ENCODE measurements at regions not wholly inside any gene's neighbourhood (a gene's known extent, or its start where the extent isn't known, plus 50 kb on each side); places are given as distances from the start of the nearest gene placed in this dataset.

DNA sequence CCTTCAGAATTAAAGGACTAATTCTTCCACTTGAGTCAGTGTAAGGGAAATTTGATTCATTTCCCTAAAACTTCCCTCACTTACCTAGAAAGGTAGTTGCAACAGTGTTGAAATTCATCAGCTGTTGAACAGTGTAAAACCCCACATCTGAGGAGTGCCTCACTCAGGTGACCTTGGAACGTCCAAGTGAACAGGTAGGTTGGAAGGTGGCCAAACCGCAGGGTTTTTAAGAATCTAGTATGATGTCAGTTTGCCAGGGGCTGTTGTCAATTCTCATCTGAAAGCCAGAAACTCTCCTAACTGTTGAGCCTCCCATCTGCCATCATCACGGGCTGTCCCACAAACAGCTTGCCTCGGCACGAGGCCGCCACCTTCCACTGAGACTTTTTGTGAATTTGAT, 105.7 kb downstream of the TMEM174 start:
- TF ChIP-seq, protein P1, sequence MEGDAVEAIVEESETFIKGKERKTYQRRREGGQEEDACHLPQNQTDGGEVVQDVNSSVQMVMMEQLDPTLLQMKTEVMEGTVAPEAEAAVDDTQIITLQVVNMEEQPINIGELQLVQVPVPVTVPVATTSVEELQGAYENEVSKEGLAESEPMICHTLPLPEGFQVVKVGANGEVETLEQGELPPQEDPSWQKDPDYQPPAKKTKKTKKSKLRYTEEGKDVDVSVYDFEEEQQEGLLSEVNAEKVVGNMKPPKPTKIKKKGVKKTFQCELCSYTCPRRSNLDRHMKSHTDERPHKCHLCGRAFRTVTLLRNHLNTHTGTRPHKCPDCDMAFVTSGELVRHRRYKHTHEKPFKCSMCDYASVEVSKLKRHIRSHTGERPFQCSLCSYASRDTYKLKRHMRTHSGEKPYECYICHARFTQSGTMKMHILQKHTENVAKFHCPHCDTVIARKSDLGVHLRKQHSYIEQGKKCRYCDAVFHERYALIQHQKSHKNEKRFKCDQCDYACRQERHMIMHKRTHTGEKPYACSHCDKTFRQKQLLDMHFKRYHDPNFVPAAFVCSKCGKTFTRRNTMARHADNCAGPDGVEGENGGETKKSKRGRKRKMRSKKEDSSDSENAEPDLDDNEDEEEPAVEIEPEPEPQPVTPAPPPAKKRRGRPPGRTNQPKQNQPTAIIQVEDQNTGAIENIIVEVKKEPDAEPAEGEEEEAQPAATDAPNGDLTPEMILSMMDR (IDR thresholded peaks at IDR 0.05; ENCODE audit: borderline replicate concordance, insufficient read depth, low read depth, low read length) = no peak
- no peak overlapping the region for H3K4me3 ChIP-seq (ENCODE audit: low read depth, low read length)

DNA sequence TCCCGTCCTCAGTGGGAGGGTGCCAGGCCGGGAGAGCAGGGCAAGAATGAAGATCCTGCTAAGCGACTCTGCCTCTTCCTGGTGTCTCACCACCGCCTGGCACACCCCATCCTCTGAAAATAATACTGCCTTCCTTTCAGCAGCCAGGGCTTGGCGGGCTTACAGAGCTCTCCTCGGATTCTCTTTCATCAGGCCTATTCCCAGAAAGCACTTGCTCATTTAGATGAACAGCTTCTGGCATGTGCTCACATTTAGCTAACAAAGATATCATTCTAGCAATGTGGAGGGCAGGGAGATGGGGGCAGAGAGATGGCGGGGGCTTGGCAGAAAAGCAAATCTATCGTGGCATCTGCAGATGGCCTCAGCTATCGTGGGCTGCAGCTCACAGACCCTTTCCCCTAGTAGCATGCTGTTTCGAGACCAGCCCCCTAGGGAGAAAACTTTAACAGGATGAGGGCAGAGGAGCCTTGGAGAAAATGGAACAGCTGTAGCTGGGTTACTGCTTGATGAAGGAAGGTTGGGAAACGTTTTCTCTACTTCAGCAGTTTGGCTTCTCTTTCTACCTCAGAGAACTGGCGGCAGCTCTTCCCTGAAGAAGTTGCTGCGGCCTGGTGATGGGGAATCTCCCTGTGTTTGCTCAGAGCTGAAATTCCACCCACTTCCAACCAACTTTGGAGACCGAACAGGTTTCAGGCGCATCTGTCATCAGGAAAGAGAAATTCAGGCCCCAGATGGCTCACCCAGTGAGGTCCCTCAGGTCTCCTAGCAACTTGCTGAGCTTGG, 102.1 kb downstream of the TMEM174 start:
- TF ChIP-seq, protein P1 (IDR thresholded peaks at IDR 0.05; ENCODE audit: borderline replicate concordance, insufficient read depth, low read depth, low read length) = no peak

DNA sequence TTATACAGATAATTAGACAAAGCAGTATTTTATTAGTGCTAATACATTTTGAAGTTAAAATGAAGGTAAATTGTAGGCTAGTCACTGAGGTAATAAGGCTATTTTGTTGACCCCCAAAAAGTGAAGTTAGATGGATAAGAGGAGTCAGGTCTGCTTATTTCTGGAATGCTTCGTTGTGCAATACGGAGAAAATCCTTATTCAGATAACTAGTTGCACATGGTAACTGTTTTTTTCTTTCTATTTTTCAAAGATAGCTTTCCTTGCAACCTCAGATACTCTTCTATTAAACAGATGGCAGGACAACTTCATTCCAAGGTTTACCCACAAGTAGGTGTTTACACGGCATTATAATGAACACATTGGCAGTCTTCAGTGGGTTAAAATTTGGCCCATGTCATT, 101.1 kb downstream of the TMEM174 start:
- TF ChIP-seq, protein P1 (IDR thresholded peaks at IDR 0.05; ENCODE audit: borderline replicate concordance, insufficient read depth, low read depth, low read length) = no peak
- H3K4me3 ChIP-seq (ENCODE audit: low read depth, low read length) = no peak overlapping the region

More for the DNA sequence above, 102.1 kb downstream of the TMEM174 start:
- no peak overlapping the region for H3K4me3 ChIP-seq (ENCODE audit: low read depth, low read length)

DNA sequence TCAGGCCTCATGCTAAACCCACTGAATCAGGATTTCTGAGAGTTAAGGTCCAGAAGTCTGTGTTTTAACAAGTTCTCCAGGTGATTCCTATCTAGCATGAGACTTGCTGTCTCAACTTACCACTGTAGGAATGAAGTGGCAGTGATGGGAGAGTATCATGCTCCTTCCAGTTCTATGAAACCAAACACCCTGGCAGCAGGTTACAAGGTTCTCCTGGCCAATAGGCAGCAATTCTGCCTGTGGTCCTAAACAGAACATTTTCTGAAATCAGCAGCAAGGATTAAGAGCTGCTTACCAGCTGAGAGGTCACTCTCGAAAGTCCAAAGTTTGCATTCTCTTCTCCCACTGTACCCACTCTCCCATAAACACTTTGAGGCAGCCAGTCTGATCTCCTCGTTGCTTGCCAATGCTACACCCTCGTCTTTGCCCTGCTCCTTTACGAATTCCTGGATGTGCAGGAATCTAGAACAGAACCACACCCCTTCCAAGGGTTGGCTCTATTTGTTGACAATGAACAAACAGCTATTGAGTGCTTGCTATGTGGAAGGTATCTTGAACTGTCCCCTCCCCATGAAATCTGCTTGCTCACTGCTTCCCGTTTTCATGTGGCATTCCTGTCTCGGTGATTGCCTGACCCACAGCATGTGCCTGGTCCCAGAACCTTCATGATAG, 100.5 kb downstream of the TMEM174 start:
- TF ChIP-seq, protein P1 (IDR thresholded peaks at IDR 0.05; ENCODE audit: borderline replicate concordance, insufficient read depth, low read depth, low read length) = no peak
- H3K4me3 ChIP-seq (ENCODE audit: low read depth, low read length) = no peak overlapping the region

DNA sequence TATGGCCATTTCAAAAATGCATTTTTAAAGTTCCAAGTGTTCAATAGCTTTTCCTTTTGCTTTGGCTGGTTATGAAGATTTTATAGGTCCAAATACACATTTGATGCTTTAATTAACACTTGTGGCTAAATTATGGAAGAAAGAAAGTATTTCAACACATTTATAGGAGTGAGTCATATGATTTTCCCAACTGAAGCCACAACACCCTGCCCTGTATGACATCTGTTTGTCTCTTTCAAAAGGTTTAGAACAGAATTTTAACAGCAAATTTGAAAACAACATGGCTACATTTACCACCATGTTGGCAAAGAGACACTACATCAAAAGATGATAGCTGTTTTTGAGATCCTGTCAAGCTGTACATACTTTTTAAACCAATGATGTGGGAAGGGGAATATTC, 99.4 kb downstream of the TMEM174 start:
- H3K4me3 ChIP-seq (ENCODE audit: low read depth, low read length) = no peak overlapping the region
- TF ChIP-seq, protein P1 (IDR thresholded peaks at IDR 0.05; ENCODE audit: borderline replicate concordance, insufficient read depth, low read depth, low read length) = no peak

DNA sequence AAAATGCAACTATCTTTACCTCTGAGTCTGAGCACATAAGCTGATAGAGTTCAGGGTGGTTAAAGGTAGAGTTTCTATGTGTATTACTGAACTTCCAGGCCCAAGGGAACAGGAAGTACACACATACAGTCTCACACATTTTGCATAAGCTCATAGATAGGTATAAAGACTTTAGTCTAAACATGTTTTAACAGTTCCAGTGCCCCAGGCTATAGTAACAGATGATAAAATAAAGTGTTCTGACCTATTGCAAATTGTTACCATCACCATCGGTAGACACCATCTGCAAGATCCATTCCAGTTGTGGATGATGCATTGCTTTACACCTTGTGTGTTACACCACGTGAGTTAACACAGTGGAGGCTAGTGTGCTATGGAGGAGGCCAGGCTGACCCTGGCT, 95.8 kb downstream of the TMEM174 start:
- no peak overlapping the region for H3K4me3 ChIP-seq (ENCODE audit: low read depth, low read length)
- TF ChIP-seq, protein P1 (IDR thresholded peaks at IDR 0.05; ENCODE audit: borderline replicate concordance, insufficient read depth, low read depth, low read length) = no peak
